ENCODE measurements at regions not wholly inside any gene's neighbourhood (a gene's known extent, or its start where the extent isn't known, plus 50 kb on each side); places are given as distances from the start of the nearest gene placed in this dataset.

DNA sequence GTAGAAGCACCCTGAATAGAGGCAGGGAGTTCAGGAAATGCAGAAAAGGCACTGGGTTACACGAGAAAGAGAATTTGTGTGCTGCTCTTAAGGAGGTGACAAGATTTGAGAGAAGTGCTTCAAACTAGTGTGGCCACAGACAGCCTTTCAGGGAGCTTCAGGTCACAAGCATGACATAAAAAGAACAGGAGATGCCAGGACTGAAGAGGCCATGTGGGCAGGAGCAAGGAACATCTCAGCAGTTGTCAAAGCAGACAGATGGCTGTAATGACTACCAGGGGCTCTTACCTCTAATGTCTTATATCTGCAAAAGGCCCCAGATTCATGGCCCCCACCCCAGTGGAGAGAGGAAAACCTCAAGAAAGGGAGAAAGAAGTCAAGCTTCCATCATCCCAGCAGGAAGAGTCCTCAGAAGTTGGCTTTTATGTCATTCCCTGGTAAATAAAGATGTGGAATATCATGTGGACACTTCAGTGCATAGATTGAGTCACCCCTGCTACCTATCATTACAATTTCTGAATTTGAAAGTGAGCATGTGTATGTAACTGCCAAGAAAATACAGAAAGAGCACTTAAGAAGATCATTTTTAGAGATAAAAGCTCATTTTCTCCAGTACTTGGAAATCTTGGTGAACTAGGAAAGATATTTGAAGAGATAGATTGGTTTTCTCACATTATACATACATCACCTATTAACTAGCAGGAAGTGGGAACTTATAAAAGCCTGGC is 214.4 kb upstream of the RORB start:
- H3K36me3 ChIP-seq (replicated peaks in 1 of 2; ENCODE audit: insufficient read depth in 1 of 2, low read depth in 2 of 2), result no peaks in the 10 kb centered on the region
- H3K27ac ChIP-seq, result no peak overlapping the region
- ATAC-seq (no peak), DNase-seq (no peak)
- no peak overlapping the region for H3K4me3 ChIP-seq
- H3K4me1 ChIP-seq, result no peaks in the 10 kb centered on the region
- TF ChIP-seq, protein P1, sequence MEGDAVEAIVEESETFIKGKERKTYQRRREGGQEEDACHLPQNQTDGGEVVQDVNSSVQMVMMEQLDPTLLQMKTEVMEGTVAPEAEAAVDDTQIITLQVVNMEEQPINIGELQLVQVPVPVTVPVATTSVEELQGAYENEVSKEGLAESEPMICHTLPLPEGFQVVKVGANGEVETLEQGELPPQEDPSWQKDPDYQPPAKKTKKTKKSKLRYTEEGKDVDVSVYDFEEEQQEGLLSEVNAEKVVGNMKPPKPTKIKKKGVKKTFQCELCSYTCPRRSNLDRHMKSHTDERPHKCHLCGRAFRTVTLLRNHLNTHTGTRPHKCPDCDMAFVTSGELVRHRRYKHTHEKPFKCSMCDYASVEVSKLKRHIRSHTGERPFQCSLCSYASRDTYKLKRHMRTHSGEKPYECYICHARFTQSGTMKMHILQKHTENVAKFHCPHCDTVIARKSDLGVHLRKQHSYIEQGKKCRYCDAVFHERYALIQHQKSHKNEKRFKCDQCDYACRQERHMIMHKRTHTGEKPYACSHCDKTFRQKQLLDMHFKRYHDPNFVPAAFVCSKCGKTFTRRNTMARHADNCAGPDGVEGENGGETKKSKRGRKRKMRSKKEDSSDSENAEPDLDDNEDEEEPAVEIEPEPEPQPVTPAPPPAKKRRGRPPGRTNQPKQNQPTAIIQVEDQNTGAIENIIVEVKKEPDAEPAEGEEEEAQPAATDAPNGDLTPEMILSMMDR (IDR thresholded peaks at IDR 0.05), result no peak
- no peak for TF ChIP-seq POLR2A (IDR thresholded peaks at IDR 0.05)
- WGBS, 2 donors, result 0 to 56% methylated on average over 1 of the region's 1 CpG
- H3K9me3 ChIP-seq, result no peaks in the 10 kb centered on the region
- no peaks in the 10 kb centered on the region for H3K27me3 ChIP-seq
- intact Hi-C loops (cut with DNase I), result no loop called here

DNA sequence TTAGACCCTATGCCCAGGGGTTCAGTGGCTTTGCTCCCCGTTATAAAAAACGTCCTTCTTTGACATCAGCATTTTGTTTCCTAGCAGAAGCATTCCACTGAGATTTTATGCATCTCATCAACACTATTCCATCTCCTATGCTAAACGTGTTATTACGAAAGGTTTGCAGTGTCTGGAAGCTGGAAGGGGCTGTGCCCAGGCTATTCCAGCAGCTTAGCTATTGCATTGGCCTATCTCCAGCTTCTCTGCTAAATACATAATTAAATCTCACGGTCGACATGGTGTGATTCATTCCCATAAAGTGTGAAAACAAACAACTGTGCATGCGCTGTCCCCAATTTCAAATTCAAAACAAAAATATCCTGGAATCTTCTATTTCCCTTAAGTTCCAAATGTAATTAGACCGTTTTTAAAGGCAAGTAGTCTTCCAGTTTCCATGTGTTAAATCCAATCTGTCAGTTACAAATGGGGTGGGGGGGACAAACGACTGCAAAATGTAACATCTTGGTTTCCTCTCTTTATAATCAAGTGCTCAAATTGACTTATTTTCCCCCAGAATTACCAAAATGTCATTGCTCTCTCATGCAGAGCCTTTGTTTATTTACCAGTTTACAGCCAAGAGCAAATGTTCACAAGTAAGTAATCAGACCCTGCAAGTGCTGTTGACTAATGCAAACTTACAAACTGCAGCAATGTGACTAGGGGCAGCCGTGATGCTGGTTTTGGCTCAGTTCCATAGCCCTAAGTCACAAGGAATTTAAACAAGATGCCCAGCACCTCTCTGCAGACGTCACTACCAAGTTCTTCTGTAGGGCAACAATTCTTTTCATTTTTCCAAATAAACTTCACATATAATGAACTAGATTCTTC is 212.3 kb upstream of the RORB start:
- intact Hi-C loops (cut with DNase I), result no loop called here
- DNase-seq, result no peak
- TF ChIP-seq, protein P1 (IDR thresholded peaks at IDR 0.05), result no peak

DNA sequence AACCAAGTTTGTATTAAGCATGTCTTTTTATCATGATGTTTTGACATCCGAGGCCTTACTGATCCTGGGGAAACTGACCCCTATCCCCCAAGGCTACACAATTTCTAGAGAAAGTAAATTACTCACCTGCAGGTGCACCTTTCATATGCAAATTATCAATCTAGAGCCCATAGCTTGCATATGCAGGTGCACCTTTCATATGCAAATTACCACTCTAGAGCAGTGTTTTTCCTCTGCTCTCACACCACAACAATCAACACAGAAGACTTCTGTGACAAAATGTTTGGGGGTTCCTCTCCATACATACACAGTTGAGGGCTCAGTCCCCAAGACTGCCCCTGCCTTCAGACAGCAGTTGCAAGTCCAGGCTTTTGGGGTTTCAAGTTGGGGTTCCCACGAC is 203.7 kb upstream of the RORB start:
- Histone ChIP-seq H3K27ac (no peak overlapping the region), H3K4me1 (no peaks in the 10 kb centered on the region), H3K4me3 (no peak overlapping the region), H3K27me3 (no peaks in the 10 kb centered on the region), H3K36me3 (replicated peaks in 1 of 2; ENCODE audit: insufficient read depth in 1 of 2, low read depth in 2 of 2) (no peaks in the 10 kb centered on the region), H3K9me3 (no peaks in the 10 kb centered on the region)
- intact Hi-C loops (cut with DNase I), result no loop called here
- TF ChIP-seq POLR2A (IDR thresholded peaks at IDR 0.05), result no peak
- TF ChIP-seq, protein P1 (IDR thresholded peaks at IDR 0.05), result no peak
- no peak for DNase-seq
- WGBS, 2 donors, result 54 to 61% methylated on average over 2 of the region's 2 CpGs
- ATAC-seq, result no peak

More for the DNA sequence above, 212.3 kb upstream of the RORB start:
- no peak for ATAC-seq
- H3K4me1 ChIP-seq, result no peaks in the 10 kb centered on the region
- H3K4me3 ChIP-seq, result no peak overlapping the region
- H3K27me3 ChIP-seq, result no peaks in the 10 kb centered on the region
- H3K9me3 ChIP-seq, result no peaks in the 10 kb centered on the region
- no peaks in the 10 kb centered on the region for H3K36me3 ChIP-seq (replicated peaks in 1 of 2; ENCODE audit: insufficient read depth in 1 of 2, low read depth in 2 of 2)
- WGBS, 2 donors, result 15 to 18% methylated on average over 11 of the region's 11 CpGs
- no peak overlapping the region for H3K27ac ChIP-seq

DNA sequence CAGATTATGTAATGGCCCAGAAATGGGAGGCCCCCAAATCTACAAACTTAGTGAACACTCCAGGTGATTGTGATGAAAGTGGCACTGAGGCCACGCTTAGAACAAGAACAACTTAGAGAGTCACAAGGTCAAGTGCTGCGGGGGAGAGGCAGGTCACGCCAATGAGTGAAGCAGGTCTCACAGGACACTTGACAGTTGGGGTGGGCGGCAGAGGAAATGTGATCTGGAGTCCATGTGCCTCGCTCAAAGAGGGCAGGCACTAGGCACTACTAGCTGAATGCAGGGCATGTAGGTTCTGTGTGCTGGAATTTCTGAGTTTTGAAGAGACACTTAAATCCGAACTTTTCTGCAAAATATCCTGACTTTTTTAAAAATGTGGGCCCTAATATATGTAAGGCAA is 193.2 kb upstream of the RORB start:
- no peak overlapping the region for H3K4me3 ChIP-seq
- no peaks in the 10 kb centered on the region for H3K9me3 ChIP-seq
- no peak for ATAC-seq
- WGBS, 2 donors, result 62% methylated on average over 6 of the region's 6 CpGs
- TF ChIP-seq POLR2A (IDR thresholded peaks at IDR 0.05), result no peak
- TF ChIP-seq, protein P1 (IDR thresholded peaks at IDR 0.05), result no peak
- intact Hi-C loops (cut with DNase I), result no loop called here
- no peaks in the 10 kb centered on the region for H3K4me1 ChIP-seq
- no peaks in the 10 kb centered on the region for H3K27me3 ChIP-seq
- no peak for DNase-seq
- no peak overlapping the region for H3K27ac ChIP-seq
- H3K36me3 ChIP-seq (replicated peaks in 1 of 2; ENCODE audit: insufficient read depth in 1 of 2, low read depth in 2 of 2), result no peaks in the 10 kb centered on the region

All from body of pancreas (tissue), 4 donors.